ENCODE measurements at regions not wholly inside any gene's neighbourhood (a gene's known extent, or its start where the extent isn't known, plus 50 kb on each side); places are given as distances from the start of the nearest gene placed in this dataset.
"Not testable (repeated sequence)": the region's sequence is repeated elsewhere in the genome, so short reads cannot be mapped to it uniquely, and the experiment has no call there.

DNA sequence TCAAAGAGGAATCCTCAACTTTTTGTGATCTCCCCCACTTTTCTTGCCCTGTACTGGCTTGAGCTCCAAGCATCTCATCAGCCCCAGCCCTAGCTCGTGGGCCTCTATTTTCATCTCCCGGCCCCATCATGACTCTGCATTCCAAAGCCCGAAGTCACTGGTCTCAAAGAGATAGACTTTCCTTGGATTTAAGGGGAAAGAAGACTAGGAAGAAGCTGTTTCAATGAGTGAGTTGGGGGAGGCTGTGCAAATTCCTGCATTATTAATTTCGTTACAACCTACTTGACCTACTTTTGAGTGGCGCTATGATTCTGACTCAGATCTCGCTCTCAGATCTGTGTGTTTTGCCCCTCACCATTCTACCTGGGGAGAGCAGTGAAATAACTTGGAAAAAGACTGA lies 266.6 kb upstream of the TBL1XR1 start:
- DNase-seq, result no peak

DNA sequence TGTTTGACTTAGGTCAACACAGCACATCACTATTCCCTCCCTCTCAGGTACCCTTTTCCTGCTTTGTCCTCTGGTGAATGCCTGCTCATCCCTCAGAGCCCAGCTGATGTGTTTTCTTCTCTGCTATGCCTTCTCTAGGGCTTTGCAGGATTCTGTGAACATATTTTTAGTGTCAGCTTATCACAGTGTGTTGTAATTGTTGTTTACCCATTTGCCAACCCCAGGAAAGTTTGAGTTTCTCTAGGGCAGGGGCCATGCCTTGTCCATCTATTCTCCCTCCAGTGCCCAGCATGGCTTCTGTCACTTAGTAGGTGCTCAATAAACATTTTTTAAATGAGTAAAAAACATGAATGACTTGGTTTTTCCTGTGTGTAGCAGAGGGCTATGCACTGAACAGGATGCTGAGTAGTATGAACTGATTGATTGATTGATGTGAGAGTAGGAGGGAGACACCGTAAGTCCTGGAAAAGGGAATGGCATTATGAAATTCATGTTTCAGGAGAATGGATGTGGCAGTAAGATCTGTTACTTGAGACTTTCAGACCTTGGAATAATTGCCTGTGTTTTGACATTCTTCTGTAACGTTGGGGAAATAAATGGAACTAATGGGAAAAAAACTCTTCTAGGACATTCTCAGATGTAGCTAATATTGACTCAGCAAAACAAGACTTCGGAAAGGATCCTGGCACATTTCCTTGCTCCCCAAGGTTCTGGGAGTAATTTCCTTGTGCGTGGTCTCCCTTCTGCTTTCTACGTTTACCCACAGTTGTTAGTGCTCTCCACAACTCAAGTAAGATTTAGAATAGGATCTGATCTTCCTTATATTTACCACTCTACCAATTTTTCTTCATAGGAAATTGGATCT lies 267.3 kb upstream of the TBL1XR1 start:
- no peak for DNase-seq

DNA sequence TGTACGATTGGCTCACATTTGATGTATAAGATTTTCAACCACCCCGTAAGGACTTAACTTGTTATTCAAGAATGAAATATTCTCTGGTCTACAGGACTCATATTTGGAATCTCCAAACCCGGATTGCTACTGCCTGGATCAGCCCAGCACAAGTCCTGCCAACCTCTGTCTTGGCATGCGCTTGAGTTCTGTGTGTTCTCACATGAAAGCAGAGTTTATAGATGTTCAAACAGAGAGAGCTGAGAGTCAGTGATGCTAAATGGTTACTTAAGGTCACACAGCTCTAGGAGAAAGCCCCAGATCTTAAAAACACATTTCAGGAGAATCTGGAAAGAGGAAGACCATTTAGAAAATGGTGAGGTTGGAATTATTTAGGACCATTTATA lies 268.0 kb upstream of the TBL1XR1 start:
- no peak for DNase-seq

DNA sequence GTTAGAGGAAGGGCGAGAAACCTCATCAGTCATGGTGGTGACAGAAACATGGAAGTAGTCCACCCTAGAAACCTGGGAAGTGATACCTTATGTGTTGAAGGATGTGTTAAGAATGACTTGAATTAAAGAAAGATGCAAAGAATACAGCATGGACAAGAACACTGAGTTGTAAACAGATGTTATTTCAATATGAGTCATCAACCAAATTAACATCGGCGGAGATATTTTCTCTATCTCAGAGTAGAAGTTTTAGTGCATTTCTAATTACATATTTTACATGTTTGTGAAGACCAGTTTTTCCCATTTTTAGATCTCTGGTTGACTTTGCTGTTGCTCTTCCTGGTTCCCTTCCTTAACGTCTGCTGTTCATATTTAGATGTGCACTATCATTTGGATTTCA lies 268.8 kb upstream of the TBL1XR1 start:
- no peak for DNase-seq

DNA sequence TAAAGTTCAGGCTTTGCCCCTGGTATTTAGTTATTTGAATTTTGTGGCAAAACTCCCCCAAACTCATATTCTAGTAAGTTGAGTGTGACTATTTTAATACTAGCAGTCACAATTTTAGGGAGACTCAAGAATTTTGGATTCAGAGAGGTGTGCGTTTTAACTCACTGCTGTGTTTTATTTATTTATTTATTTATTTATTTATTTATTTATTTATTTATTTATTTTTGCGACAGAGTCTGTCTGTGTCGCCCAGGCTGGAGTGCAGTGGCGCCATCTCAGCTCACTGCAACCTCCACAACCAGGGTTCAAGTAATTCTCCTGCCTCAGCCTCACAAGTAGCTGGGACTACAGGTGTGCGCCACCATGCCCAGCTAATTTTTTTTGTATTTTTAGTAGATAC lies 269.3 kb upstream of the TBL1XR1 start:
- DNase-seq, result not testable (repeated sequence)

DNA sequence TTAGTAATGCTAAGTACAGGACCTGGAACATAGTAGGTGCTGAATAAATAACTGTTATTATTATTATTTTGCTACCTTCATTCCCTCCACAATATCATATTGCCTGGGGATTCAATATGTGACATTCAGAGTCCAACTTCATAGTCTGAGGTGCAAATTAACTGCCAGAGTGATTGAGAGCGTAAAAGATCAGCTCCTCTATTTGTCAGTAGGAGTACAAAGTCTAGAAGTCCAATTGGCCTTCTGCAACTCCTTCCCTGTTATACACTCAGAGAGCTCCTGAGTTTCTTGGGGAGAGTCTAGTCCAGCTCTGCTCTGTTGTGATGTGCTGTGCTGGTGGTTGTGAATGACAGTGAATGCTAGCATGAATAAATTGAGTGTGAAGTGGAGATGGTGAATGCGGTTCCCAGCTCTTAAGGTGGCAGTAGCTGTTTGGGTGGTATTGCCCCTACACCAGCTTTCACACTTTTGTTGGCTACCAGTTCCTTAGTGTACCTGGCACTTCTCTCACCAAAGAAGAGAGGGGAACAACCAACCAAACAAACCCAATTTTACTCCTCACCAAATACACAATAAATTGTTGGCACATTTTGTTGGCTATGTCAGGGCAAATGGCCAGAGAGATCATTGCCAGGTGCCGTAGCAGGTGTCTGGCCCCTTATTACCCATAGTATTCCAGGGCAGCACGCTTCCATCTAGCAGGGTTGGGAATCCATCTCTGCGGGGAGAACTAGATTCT lies 270.1 kb upstream of the TBL1XR1 start:
- DNase-seq, result no peak

DNA sequence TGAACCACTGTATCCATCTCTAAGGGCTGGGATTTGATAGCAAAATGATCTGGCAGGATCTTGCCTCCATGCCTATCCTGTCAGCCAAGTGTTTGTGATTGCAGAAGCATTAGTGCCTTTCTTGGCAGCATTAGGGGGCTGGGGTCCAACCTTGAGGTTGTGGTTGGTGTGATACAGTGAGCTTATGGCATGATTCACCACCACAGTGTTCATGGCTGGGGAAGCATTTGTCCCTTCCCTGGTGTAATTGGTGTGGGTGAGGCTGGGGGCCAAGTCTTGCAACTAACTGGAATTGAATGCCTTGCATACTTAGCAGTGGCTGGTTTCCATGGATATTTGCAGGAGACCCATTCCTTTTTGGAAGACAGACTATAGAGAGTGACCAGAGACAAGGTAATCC lies 271.0 kb upstream of the TBL1XR1 start:
- no peak for DNase-seq

DNA sequence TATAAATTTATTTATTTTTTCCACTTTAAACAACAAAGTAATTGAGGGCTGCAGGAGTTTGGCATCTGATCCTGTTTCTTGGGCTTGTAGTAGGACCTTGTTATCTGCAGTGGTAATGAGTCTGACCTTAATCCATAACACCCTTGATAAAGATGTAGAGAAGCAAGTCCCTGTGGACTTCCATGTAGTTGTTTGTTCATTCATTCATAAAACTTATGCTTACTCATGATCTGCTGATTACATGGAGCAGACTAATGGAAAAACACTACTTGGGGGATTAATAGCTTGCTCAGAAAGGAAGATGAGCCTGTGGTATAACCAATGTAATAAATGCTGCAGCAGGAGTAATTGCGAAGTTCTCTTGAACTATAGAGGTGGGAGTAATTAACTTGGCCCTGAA lies 271.5 kb upstream of the TBL1XR1 start:
- DNase-seq, result no peak

DNA sequence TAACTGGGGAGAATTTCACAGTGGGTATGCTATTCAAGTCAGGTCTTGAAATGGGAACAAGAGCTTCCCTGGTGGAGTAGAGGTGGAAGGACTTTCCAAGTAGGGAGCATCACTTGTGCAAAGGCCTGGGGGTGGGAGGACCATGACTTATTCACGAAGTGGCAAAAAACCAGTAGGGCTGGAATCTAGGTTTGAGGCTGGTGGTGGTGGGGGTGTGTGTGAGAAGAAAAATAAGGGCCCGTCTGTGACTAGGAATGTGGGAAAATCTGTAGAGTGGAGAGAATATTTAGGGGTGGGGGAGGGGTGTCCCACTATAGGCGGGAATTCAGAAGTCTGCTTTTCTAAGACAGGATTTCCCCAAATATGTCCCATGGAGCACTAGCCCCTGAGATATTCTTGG lies 271.9 kb upstream of the TBL1XR1 start:
- DNase-seq, result no peak

DNA sequence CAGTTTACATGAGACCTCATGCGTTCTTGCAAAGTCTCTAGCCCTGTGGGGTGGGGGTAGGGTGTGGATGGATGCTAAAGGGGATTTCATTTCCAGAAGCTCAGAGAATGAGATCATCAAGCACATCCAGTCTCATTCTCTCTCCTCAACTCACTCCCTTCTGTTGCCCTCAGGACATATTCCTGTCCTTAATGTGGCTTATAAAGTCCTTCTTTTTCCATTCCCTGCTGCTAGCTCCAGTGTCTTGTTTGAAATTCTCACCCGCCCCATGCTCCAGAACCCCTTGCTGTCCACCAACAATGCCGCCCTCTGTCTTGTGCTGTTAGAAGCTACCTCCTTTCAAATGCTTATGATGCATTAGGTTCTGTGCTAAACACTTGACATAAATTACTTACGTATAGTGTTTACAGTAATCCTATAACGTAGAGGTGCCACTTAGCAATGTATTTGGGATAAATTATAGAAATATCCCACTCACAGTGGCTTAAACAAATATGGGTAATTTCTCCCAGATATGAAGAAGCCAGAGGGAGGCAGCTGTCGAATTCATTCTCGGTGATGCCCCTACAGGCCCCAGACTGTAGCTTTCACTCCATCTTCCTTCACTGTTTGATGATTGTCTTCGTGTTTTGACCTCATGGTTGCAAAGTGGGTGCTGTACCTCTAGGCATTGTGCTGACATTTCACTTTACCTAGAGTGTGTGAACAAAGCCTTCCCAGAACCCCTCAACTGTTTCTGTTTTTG lies 273.1 kb upstream of the TBL1XR1 start:
- DNase-seq, result no peak

DNA sequence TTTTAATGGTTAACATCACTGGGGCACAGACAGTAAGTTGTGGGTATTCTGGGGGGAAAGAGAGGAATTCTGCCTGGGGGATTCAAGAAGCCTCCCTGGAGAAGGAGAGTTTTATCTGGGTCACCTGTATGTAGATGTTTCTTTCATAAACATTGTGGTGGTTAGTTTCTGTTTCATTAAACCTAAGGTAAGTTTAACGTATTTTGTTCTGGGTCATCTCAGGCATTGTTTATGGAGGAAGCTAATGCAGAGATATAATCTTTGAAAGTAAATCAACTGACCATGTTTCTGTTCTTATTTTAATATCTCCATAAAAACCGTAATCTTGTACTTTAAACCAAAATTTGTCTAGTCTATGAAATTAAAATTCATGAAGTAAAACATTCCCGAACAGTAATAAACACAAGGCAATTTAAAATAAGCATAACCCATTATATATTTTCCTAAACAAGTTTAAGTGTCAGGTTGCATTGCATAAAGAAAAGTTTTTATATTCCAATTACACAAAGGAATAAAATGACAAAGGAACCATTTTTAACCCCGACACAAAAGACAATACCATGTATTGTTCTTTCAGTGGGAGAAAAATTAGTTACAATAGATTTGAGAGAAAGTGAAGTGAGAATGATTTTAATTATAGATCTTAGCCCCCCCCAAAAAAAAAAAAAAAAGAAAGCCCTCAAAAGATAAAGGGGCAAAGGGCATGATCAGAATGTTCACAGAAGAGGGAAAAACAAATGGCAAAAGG lies 274.6 kb upstream of the TBL1XR1 start:
- no peak for DNase-seq

DNA sequence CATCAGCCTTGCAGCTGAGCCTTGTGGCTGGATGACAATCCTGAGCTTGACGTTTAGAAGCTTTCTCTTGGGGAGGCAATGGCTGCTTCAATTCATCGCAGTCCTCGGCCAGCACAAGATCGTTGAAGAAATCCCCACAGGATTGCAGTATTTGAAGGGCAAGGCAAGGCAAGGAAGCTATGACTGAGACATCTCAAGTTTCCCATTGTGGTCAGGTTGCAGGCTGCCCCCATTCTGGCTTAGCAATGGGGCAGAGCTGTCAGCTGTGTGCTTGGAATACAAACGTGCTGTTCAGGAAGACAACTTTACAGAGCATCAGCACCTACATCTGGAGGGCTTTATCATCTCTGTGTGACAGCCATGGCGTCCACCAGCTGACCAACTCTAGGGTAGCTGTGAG lies 275.9 kb upstream of the TBL1XR1 start:
- no peak for DNase-seq

DNA sequence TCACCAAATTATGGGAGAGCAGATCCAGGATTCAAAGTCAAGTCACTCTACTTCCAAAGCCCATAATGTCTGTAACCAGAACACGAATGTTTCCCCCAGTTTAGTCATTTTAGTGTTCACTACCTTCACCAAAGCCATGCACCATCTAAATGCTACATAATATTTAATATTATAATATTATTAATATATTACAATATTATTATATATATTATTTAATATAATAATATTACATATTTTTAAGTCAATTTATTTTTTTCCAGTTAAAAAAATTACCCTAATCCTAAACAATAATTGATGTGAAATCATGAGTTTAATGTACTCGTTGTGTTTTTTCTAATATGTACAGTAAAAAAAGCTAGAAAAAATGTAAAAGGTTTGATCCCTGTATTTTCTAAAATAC lies 276.6 kb upstream of the TBL1XR1 start:
- no peak for DNase-seq

DNA sequence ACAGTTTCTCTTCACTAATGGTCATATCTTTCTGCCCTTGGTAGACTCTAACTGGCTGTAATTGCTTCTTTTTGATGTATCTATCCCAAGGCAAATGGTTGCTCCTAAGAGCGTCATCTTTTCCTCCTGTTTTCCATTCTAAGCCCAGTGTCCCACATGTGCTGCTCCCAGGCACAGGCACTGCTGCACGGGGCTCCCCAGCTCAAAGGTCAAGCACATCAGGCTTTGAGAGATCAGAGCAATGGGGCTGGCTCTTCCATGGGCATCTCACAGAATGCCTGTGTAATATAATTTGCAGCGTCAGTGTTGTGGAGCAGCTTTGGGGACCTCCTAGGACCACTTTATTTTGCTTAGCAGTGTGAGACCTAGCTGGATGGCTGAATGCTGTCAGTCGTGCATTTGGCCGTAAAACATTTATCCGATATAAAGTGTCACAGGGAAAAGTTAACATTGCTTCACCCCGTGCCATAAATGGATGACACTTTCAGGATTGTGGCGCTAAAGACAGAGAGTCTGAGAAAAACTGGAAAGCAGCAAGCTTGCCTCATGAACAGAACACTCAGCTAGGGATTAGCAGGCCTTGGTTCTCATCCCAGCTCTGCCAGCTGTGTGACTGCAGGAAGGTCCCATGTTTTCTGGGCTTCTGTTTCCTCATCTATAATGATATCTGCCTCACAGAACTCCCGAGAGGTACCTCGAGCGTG lies 277.5 kb upstream of the TBL1XR1 start:
- no peak for DNase-seq

DNA sequence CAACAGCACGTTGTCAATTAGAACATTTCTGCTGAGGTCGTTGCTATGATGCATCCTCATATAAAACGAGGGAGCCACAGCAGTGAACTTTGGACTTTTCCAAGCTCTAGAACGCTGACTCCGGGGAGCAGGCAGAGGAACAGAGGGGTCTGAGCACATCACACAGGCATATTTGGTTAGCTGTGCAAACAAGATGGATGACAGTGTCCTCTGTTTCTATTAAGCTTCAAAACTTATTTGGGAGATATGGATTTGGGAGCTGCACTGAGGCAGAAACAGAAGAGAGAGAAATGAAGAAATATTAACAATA lies 278.0 kb upstream of the TBL1XR1 start:
- DNase-seq, result no peak

DNA sequence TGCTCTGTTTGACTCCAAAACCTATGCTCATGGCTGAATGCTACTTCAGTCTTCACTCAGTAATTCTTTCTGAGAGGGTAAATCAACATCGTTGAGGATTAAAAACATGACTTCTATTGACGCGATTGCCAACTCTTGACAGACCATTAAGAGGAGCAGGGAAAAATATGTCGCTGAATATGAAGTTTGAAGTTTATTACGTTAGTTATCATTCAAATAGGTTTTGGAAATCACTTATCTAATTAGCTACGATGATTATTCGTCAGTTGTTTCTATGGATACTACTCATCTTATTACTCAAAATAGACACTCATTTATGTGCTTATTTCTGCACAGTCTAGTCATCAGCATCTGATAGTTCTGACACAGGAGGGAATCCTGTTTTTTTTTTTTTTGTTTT lies 279.2 kb upstream of the TBL1XR1 start:
- no peak for DNase-seq

DNA sequence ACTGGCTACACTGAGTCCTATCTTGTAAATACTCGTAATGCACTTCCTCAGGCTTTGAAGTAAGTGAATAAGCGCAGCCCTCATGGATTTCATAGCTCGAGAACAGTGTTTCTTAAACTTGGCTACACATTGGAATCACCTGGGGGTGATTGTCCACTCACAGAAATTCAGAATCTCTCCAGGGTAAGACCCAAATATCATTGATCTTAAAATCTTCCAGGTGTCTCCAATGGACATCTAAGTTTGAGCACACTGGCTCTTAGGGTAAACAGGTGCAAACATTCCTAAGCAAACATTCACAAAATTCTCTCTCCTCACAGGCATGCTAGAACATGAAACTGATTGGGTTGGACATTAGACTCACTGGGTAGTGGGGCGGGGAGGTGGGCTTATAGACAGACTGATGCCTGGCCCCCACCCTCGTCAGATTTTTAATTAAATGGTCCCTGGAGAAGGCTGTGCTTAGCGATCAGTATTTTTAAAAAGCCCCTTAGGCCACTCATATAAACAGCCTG lies 279.7 kb upstream of the TBL1XR1 start:
- no peak for DNase-seq

DNA sequence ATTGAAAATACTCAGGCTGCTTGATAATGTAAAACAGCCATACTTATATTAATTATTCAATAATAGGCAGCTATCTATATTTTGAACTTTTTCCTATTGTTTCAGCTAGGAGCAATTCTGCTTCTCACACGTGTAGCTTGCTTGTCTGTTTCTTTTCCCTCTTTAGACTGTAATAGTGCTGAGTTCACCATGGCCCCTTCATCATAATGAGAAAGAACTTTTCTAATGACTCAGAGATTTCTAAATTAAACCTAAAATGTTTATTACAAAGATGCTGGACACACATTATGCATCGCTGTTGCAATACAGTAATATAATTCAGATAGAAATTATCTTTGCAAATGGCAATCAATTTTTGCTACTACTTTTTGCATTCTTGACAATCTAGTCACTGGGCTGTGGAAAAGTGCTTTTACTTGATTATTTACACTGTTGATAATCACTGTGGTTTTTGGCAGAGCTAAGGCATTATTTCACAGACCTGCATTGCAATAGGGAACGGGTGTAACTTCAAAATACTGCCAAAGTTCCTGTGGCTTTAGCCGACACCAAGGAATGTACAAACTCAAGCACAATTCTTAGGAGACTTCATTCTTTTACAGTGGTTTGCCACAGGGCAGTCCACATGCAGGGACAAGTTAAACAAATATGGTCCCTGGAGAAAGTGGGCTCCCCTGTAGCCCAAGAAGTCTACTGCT lies 281.0 kb upstream of the TBL1XR1 start:
- no peak for DNase-seq

DNA sequence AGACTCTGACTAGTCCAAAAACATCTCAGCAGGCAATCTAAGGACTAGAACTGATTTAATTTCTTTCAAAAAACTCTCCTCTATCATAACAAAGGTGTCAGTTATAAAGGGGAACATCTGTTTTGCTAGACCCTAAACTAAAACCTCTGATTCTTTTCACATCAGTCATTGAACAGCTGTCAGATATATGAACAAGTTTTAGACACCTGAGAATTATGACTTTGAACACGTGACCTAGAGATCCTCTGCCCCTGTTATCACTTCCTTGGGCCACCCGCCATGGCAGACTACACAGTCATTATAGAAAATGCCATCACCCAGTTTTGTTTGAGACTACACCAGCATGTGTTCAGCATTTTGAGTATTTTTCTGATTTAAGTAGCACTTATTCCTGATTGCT lies 282.3 kb upstream of the TBL1XR1 start:
- DNase-seq, result no peak

DNA sequence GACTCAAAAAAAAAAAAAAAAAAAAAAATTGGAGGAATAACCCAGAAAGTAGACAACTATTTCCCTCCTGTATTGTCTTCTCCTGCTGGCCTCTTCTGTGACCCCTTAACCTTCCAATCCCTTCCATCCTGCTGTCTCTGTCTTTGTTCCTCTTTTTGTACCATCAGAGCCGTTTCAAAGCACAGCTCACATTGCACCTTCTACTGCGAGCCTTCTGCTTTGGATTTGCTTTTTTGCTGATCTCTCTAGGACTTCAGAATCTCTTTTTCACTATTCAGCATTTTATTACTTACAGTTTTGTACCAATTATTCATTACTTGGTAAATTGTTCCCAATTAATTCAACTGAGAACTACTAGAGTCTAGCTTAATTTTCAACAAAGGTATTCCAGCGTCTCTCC lies 284.0 kb upstream of the TBL1XR1 start:
- DNase-seq, result no peak

DNA sequence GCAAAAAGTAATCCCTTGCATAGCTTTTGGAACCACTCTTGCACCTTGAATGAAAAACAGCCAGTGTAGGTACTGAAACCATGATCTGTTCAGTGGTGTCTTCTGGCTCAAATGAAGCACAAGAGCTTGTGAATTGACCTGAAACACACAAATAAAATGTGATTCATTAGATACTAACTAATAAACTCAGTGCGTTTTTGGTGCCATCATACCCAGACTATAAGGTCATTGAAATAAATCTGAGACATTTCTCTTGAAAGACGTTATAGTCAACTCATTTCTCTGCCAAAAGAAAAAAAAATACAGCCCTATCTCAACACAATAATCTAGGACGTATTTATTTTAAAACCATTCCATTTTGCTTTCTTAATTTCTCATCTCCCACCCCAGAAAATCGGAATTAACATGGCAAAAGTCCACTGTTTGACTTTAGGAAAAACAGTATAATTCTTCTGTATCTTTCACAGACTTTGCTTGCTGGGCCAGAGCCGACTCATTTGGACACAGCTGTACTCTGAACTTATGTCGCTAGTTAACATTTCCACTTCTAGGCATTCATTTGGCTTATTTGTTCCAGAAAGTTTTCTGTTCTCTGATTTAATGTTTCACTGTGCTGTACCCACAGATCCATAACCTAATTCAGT lies 284.9 kb upstream of the TBL1XR1 start:
- DNase-seq, result no peak

All from retina (tissue), 1 donor.